ENCODE measurements at regions not wholly inside any gene's neighbourhood (a gene's known extent, or its start where the extent isn't known, plus 50 kb on each side); places are given as distances from the start of the nearest gene placed in this dataset.
"Not testable (repeated sequence)": the region's sequence is repeated elsewhere in the genome, so short reads cannot be mapped to it uniquely, and the experiment has no call there.

- not testable (repeated sequence) for DNase-seq (ENCODE audit: low spot score)
Measured at GRCh38 chr2:111448796-111449195, 328.1 kb downstream of the BCL2L11 start.

GRCh38 chr2:111450526-111450925 lies 329.8 kb downstream of the BCL2L11 start:
- not testable (repeated sequence) for DNase-seq (ENCODE audit: low spot score)

- not testable (repeated sequence) for DNase-seq (ENCODE audit: low spot score)
Measured at GRCh38 chr2:111451692-111452199, 331.0 kb downstream of the BCL2L11 start.

- DNase-seq (ENCODE audit: low spot score) = not testable (repeated sequence)
Measured at GRCh38 chr2:111452208-111452607, 331.5 kb downstream of the BCL2L11 start.

GRCh38 chr2:111453308-111453707 lies 332.6 kb downstream of the BCL2L11 start:
- DNase-seq (ENCODE audit: low spot score) = not testable (repeated sequence)

GRCh38 chr2:111453816-111454215 lies 333.1 kb downstream of the BCL2L11 start:
- DNase-seq (ENCODE audit: low spot score) = not testable (repeated sequence)

- DNase-seq (ENCODE audit: low spot score) = not testable (repeated sequence)
Measured at GRCh38 chr2:111454404-111454803, 333.7 kb downstream of the BCL2L11 start.

- not testable (repeated sequence) for DNase-seq (ENCODE audit: low spot score)
Measured at GRCh38 chr2:111455016-111456015, 334.6 kb downstream of the BCL2L11 start.

GRCh38 chr2:111457191-111457590 lies 336.5 kb downstream of the BCL2L11 start:
- DNase-seq (ENCODE audit: low spot score) = not testable (repeated sequence)

- DNase-seq (ENCODE audit: low spot score) = not testable (repeated sequence)
Measured at GRCh38 chr2:111460901-111461300, 340.2 kb downstream of the BCL2L11 start.

GRCh38 chr2:111461831-111462230 lies 341.1 kb downstream of the BCL2L11 start:
- not testable (repeated sequence) for DNase-seq (ENCODE audit: low spot score)

GRCh38 chr2:111462572-111462971 lies 341.9 kb downstream of the BCL2L11 start:
- not testable (repeated sequence) for DNase-seq (ENCODE audit: low spot score)

- DNase-seq (ENCODE audit: low spot score) = not testable (repeated sequence)
Measured at GRCh38 chr2:111463238-111463848, 342.6 kb downstream of the BCL2L11 start.

- not testable (repeated sequence) for DNase-seq (ENCODE audit: low spot score)
Measured at GRCh38 chr2:111463956-111464355, 343.2 kb downstream of the BCL2L11 start.

- not testable (repeated sequence) for DNase-seq (ENCODE audit: low spot score)
Measured at GRCh38 chr2:111464367-111464766, 343.7 kb downstream of the BCL2L11 start.

- not testable (repeated sequence) for DNase-seq (ENCODE audit: low spot score)
Measured at GRCh38 chr2:111465521-111465920, 344.8 kb downstream of the BCL2L11 start.

GRCh38 chr2:111466744-111467143 lies 346.0 kb downstream of the BCL2L11 start:
- DNase-seq (ENCODE audit: low spot score) = not testable (repeated sequence)

- not testable (repeated sequence) for DNase-seq (ENCODE audit: low spot score)
Measured at GRCh38 chr2:111470924-111471323, 350.2 kb downstream of the BCL2L11 start.

- DNase-seq (ENCODE audit: low spot score) = not testable (repeated sequence)
Measured at GRCh38 chr2:111471791-111472530, 351.2 kb downstream of the BCL2L11 start.

GRCh38 chr2:111472844-111473403 lies 352.2 kb downstream of the BCL2L11 start:
- not testable (repeated sequence) for DNase-seq (ENCODE audit: low spot score)

GRCh38 chr2:111473522-111473921 lies 352.8 kb downstream of the BCL2L11 start:
- DNase-seq (ENCODE audit: low spot score) = not testable (repeated sequence)
